Stimulated activated CD4-positive, alpha-beta T cell treated with anti-CD3 and anti-CD28 coated beads, Interleukin-15, amount 100 ng/mL, for 24 hours (primary cell): ENCODE measurements at regions not wholly inside any gene's neighbourhood (a gene's known extent, or its start where the extent isn't known, plus 50 kb on each side); places are given as distances from the start of the nearest gene placed in this dataset.
"Not testable (repeated sequence)": the region's sequence is repeated elsewhere in the genome, so short reads cannot be mapped to it uniquely, and the experiment has no call there.

Experiments
- DNase-seq: peaks from one replicate; pipeline ENCODE4 v3.0.0-alpha.2; 2020

DNA sequence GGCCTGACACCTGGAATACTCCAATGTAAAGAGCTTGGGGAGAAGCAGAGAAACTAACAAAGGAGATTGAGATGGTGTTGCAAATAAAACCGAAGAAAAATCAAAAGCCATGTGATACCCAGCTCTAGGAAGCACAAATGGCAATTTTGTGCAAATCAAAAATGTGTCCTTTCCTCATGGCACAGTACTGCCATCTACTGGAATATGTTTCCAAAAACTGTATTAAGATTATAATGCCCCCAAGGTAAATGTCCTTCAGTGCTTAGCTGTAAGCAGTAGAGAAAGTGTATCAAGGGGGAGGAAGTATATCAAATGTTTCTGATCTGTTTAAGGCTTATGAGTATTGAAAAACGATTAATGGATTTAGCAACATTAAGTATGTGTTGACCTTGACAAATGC is 620.3 kb downstream of the ZWINT start:
- DNase-seq = not testable (repeated sequence)

DNA sequence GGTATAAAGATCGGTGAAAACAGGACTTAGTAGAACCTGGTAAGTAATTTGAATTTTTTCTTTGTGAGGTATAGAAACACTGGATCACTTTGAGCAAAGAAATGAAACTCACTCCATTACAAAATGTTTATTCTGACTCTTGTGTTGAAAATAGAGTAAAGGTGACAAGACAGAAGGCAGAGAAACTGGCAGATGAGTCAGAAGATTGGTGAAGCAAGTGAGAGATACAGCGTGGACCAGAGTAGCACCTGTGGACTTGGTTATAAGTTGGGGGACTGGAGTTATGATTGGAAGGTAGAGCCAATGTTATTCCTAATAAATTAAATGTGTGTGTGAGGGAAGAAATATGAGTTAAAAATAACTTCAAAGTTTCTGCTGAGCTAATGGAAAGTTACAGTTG is 620.9 kb downstream of the ZWINT start:
- DNase-seq = no peak

DNA sequence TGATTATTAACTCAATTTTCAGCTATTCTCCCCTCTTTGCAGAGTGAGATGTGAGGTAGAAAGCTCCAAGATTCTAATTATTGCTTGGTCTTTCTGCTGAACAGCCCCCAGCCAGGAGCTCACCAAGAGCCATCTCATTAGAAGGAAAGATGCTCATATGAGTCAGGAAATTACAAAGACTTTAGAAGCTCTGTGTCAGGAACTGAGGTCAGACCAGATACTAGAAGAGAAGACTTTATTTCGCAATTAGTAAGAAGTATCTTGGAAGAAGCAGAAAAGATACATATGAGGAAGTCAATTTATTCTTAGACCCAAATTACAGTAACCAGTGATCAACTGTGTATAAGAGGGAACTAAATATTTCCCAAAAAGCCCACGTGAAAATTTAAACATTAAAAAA is 626.9 kb downstream of the ZWINT start:
- no peak for DNase-seq

DNA sequence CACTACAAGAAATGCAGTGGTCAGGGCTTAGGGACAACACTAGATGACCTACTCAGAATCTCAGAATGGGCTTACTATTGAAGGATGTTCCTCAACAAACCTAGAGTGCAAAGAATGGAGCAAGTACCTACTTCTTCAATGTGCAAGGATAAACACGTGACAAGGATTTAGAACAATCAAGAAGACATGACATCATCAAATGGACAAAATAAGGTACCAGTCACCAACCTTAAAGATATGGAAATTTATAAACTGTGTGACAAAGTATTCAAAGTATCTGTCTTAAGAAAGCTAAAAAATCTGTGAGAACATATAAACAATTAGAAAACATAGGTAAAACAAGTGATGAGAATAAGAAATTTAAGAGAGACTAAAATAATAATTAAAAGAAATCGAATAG is 656.1 kb downstream of the ZWINT start:
- DNase-seq = no peak

DNA sequence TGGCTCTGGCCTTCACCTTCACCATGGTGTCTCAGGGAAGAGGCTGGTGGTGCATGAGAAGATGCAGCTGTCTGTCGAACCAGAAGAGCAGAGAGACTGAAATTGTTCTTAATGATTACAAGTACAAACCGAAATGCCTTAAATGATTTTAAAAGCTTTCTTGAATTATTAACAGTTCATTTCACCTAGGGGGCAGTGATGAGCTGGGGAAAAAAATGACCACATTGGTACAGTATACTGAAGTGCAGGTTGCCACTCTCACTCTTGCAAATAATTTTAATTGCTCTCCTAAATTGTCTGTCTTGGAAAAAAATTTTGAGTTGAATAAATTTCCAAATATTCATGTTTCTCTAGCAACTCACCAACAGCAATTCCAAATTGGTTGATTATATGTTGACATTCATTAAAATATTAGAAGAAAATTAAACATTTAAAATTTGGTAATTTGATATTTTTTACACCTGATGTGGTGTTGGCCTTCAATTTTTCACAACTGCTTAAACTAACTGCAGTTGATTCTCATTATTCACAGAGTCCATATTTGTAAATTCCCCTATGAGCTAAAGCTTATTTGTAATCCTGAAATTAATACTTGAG is 692.6 kb downstream of the ZWINT start:
- DNase-seq = no peak

DNA sequence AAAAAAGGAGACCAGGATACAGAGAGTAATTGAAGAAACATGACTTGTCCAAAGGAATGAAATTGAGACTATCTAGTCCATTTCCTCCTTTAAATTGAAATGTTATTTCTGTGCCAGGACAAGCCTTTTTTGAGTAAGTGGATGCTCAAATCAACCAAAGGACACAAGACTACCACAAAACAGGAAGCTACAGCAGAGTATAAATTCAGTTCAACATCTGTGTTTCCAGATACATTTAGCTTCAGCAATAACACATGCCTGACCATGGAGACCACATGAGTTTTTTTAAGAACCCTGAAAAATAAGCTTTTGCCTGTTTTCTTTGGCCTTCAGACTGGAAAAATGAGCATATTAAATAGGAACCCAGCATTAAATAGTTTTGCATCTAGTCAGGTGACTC is 707.5 kb downstream of the ZWINT start:
- no peak for DNase-seq

DNA sequence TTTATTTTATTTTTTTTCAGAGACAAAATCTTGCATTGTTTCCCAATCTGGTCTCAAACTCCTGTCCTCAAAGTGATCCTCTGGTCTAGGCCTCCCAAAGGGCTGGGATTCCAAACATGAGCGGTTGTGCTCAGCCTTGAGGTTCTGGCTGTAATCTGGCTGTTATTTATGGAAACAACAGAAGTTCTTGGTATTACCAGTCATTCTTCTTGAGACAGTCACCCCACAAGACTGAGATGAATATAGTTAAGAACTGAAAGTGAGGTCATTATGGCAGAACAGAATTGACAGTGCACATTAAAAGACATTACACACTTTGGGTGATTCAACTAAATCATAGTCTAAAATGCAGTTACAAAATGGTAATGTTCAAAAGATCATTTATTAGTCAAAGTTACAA is 719.5 kb downstream of the ZWINT start:
- DNase-seq = no peak

DNA sequence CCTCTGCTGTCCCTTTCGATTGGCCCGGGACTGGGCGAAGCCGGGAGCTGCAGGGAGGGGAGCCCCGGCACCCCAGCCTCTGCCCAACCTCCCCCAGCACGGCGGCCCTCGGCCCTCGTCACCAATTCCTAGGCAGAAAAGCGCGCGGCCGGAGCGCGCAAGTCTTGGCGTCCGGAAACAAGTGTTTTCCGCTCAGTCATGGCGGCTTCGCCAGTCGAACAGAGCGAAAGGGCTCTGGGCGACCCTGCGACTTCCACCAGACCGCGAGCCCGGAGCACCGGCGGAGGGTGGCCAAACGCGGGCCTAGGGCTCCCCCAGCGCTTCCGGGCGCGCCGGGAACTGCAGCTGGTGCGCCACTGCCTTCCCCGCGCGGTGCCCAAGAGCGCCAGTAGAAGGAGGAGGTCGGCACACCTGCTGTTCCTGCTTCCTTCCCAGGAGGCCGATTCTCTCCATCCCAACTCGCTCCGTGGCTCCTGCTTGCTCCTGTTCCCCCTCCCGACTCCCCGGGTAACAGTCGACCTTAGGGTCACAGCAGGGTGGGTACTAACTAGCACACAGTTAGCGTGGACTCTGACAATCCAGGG is 729.9 kb downstream of the ZWINT start:
- peak; percentile 38 for DNase-seq

DNA sequence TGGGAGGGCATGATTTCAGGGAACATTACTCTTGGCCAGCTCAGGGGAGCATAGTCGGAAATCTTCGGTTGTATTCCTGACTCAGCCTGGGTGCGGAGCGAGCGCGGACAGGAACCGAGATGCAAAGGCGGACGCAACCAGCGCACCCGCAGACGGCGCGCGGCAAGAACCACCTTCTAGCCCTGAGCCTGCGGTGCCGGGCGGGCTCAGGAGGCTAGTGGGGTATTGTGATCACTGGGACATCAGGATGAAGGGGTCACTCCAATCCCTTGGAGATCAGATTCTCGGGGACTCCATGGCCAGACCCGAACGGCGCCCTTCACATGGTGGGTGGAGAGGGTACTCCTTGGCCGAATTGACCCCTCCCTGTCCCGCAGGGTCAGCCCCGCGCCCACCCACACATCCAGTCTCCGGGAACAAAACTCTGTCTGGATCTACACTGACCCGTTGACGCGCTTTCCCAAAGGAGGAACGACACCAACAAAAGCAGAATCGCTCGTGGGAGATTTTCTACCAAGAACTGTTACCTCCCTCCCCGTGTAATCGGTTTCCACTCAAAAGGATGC is 730.5 kb downstream of the ZWINT start:
- DNase-seq = no peak

DNA sequence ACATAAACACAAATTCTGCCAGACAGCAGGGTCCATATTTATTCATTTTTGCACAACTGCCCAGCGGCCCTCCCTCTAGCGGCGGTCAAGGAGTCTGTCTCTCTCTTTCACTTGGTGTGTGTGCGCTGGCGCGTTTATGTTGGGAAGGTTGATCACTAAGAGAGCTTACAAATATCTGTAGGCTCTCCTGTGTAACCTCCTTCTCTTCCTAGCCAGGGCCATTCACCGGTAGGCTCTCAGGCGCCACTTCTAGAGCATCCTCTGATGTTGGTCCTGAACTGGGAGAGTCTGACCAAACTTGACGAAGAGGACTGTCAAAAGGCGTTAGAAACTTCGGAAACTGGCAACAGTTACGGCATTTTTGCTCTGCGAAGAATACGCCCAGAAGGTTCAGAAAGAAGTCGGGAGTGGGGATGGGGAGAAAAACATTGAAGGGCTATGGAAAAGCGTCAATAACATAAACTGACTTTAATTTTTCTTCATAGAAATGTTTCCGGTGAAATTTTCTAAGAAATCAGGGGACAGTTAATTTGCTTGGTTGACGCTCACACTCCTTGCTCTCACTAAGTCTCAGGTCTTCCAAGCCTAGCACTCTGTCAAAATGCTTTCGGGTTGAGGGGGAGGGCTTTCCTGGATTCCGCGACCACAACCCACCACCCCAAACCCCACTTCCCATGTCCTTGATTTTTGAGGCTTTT is 731.1 kb downstream of the ZWINT start:
- no peak for DNase-seq

DNA sequence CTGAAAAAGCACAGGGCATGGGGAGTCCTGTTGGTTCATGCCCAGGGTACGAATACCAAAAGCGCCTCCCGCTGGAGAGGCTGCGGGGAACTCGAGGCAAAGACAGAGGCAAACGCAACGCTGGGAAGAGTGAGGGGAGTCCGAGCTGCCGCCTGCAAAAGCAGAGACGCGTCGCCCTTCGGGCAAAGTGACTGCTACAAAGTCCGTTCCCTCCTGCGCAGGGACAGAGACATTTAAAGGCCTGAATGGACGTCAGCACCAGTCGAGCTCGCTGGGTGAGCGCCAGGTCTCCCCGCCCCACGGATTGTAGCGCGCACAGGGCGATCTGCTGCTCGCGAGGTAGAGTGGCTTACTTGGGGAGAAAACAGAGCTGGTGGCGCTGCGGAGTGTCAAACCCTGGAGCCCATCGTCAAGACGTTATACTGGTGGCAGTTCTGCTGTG is 732.8 kb downstream of the ZWINT start:
- no peak for DNase-seq

DNA sequence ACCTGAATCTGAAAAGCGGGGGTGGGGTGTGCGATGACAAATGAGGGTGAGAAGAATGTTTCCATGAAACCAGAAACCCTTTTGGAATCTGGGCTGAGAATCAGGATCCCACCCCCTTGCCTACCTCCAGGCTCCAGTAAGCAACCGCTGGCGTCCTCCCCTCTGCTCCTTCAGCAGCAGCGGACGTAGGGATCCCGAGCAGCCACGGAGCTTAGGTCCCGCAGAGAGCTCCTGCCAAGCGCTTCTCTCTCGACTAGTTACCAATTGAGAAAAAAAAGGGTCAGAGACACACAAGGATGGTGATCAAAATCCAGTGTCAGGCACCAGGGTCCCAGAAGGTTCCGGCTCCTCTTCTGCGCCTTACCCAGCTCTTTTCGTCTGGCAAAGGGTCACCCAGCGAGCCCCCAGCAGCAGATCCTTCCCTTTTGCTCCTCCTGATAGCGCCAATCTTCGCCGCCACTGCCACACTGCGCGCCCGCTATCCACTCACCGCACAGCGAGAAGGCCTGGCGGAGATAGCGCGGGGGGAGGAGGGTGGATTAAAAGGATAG is 733.5 kb downstream of the ZWINT start:
- DNase-seq = no peak

DNA sequence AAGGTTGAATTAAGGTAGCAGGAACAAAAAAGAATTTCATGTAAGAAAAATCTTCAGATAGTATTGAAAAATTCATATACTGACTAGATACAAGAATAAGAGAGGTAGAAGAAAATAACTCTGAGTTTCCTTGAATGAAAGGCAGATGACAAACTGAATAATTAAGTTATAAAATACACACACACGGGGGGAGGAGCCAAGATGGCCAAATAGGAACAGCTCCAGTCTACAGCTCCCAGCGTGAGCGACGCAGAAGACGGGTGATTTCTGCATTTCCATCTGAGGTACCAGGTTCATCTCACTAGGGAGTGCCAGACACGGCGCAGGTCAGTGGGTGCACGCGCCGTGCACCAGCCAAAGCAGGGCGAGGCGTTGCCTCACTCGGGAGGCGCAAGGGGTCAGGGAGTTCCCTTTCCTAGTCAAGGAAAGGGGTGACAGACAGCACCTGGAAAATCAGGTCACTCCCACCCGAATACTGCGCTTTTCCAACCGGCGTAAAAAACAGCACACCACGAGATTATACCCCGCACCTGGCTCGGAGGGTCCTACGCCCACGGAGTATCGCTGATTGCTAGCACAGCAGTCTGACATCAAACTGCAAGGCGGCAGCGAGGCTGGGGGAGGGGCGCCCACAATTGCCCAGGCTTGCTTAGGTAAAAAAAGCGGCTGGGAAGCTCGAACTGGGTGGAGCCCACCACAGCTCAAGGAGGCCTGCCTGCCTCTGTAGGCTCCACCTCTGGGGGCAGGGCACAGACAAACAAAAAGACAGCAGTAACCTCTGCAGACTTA is 759.2 kb downstream of the ZWINT start:
- not testable (repeated sequence) for DNase-seq

DNA sequence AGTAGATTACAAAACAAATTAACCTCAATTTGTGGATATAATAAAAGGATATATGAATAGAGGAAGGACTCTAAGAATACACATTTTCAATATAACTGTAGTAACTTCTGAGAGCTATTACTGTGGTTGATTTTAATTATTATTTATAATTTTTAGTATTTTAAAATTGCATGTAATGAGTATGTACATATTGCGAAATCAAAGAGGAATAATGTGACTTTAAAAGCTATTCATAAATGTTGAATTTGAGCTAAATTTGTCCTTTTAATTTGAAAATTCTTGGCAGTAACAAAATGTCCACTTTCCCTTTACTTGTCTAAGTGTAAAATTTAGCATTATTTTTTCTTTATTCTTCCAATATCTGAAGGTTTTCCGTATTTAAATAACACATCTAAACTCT is 750.6 kb upstream of the PCDH15 start:
- no peak for DNase-seq

DNA sequence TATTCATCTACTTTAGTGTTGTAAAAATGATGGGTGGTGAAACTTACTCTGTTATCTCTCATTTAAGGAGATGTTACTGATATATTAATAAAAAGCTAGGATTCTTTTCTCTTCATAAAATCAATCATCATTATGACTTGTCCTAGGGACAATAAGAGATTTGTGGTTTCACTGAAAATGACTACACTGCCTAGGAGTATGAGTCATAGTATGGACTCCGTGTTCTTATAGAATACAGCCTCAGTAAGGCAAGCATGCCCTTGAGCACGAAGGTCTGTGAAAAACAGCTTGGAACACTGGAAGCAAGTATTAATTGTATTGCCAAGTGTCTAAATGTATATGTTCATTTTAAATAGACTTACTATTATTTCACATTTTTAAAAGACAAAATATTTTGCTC is 749.2 kb upstream of the PCDH15 start:
- no peak for DNase-seq

DNA sequence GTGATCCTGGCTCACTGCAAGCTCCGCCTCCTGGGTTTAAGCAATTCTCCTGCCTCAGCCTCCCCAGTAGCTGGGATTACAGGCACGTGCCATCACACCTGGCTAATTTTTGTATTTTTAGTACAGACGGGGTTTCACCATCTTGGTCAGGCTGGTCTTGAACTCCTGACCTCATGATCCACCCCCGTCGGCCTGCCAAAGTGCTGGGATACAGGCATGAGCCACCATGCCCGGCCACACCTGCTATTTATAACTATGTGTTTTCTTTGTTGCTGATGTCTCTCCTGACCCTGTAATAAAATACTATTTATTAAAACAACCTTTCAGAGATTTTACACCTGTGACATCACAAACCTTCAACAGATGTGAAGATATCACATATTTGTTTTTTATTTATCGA is 736.5 kb upstream of the PCDH15 start:
- not testable (repeated sequence) for DNase-seq

DNA sequence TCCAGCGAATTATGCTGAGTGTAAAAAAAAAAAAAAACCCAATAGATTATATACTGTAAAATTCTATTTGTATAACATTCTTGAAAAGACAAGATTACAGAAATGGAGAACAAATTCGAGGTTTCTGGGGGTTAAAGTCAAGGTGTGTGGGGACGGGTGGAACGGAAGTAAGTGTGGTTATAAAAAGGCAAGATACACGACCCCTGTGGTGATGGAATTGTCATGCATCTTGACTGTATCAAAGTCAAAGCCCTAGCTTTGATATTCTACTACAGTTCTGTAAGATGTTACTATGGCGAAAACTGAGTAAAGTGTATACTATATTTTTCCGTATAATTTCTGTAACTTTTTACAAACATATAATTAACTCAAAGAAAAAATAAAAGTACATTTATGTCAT is 718.2 kb upstream of the PCDH15 start:
- DNase-seq = no peak

DNA sequence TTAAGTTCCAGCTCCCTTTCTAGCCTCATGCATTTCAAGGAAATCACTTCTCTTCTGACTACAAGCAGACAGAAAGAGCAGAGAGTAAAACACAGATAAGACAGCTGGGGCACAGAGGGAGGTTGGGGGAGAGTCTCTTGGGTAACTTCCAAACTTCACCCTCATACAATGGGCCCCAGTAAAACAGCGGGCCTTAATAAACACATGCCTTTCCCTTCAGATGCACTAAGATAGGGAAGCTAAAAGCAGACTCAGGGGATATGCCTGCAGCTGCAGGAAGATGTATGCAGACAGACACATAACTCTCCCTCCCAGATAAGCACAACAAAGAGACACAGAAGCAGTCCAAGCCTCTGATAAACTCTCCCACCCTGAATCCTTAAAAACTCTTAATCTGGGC is 717.4 kb upstream of the PCDH15 start:
- not testable (repeated sequence) for DNase-seq

DNA sequence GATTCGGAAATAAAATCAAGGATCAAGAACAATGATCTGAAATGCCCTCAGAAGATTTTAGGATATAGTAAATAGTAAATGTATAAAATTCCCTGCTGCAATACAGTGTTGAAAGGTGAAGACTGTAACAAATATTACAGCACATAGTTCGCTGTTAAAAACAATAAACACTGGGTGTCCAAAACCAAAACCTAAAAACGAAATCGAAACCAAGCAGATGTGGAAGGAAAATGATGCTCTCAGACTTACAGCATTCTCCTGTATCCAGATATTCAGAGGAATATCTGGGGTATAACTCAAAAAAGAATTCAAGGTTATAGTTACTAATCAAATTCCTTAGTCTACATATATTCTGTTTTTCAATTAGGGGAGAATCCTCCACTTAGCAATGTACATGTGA is 708.1 kb upstream of the PCDH15 start:
- DNase-seq = no peak

DNA sequence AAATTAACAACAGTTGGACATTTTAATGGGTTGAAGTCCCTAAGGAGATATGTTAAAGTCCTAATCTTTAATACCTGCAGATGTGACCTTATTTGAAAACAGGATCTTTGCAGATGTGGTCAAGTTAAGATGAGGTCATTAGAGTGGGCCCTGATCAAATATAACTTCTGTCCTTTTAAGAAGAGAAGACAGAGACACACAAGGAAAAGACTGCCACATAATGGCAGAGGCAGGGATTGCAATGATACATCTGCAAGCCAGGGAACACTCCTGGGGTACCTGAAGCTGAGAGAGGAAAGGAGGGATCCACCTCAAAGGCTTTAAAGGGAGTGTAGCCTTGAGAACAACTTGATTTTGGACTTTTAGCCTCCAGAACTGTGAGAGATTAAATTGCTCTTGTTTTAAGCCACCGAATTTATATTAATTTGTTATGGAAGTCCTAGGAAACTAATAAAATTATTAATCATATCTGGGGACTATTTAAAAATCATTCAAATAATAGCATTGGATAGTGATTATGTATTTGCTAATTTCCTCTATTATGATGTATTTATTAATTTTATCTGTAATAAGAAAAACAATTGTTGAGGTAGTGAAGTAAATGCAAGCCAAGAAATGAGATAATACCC is 700.0 kb upstream of the PCDH15 start:
- no peak for DNase-seq

DNA sequence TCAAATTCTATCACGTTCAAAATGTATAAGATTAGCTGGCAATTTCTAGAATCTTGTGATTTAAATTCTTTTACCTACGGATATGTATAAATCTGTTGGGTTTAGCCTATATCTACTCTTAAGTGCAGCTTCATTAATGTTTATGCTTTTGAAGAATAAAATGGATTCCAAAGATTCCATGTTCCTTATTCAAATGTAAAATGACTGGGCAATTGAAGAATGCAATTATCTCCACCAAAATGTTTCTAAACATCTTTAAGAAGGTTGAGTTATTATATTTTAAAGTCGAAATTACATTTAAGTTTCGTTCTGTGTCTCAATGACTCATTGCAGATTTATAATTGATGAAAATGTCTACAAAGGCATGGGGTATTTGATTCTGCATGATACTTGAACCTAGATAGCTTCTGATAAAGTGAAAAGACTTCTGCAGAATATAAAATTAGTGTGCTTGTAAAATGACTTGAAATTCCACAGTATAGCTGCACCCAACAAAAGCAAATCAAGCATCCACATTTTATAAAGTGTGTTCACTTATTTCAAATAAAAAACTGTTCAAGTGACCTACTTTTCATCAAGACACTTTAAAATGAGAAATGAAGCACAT is 697.0 kb upstream of the PCDH15 start:
- no peak for DNase-seq

DNA sequence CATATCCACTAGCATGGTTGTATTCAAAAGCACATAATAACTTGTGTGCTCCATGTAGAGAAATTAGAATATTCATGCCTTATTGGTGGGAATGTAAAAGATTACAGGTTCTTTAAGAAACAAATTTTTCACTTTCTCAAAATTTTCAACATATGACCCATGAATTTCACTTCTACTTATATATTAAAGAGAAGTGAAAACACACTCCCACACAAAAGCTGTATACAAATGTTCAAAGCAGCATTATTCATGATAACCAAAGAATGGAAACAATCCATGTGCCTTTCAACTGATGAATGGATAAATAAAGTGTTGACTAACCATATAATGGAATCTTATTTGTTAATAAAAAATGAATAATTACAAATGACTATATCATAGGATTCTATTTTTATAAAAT is 694.5 kb upstream of the PCDH15 start:
- DNase-seq = no peak
